Neural progenitor cell (in vitro differentiated cells): ENCODE measurements at regions not wholly inside any gene's neighbourhood (a gene's known extent, or its start where the extent isn't known, plus 50 kb on each side); places are given as distances from the start of the nearest gene placed in this dataset.

Experiments used
- EZH2 ChIP-seq: fragments of 200-600 bp; sonication (generic); IDR thresholded peaks from 2 replicates; pipeline ENCODE4 v1.6.1; 2017; ENCODE audit warnings: antibody characterized with exemption, mild to moderate bottlenecking, moderate library complexity
- EZH2phosphoT487 ChIP-seq: fragments of 200-600 bp; sonication (generic); IDR thresholded peaks from 2 replicates; pipeline ENCODE4 v1.6.1; 2017; ENCODE audit warnings: antibody characterized with exemption
- TF ChIP-seq, protein P1 (sequence below): fragments of 200-600 bp; sonication (generic); IDR thresholded peaks from 2 replicates; pipeline ENCODE4 v1.5.1; 2017; ENCODE audit warnings: antibody characterized with exemption, mild to moderate bottlenecking

DNA sequence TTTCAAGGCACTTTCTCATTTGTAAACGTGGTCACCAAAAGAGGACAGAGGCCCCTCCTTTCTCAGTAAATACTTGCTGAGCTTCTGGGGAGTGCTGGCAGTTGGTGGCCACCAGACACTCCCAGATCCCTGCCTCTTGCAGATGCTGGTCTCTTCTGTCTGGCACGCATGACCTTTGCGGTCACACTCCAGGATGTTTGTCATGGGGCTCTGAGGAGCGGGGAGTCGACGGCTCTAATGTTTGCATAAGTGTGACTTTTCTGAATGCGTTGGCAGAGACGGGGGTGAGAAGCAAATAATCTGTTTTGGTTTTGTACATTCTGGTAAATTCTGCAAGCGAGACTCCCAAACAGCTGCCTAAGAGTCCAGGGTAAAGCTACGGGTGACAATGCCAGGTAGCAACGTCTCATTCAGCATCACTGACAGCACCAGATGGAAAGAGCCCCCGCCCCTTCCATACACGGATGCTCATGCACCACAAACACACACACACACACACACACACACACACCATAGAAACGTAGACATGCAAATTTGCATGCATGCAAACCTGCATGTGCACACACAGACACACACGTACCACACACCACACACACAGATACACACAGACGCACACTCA is 101.1 kb downstream of the YTHDF1 start:
- no peak for TF ChIP-seq EZH2phosphoT487
- TF ChIP-seq, protein P1, sequence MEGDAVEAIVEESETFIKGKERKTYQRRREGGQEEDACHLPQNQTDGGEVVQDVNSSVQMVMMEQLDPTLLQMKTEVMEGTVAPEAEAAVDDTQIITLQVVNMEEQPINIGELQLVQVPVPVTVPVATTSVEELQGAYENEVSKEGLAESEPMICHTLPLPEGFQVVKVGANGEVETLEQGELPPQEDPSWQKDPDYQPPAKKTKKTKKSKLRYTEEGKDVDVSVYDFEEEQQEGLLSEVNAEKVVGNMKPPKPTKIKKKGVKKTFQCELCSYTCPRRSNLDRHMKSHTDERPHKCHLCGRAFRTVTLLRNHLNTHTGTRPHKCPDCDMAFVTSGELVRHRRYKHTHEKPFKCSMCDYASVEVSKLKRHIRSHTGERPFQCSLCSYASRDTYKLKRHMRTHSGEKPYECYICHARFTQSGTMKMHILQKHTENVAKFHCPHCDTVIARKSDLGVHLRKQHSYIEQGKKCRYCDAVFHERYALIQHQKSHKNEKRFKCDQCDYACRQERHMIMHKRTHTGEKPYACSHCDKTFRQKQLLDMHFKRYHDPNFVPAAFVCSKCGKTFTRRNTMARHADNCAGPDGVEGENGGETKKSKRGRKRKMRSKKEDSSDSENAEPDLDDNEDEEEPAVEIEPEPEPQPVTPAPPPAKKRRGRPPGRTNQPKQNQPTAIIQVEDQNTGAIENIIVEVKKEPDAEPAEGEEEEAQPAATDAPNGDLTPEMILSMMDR = no peak
- TF ChIP-seq EZH2 = no peak
